ENCODE measurements at regions not wholly inside any gene's neighbourhood (a gene's known extent, or its start where the extent isn't known, plus 50 kb on each side); places are given as distances from the start of the nearest gene placed in this dataset.
A peak's percentile ranks its signal among the peaks of the same experiment; 100 is the strongest.

- H3K4me3 ChIP-seq (ENCODE audit: low read length in 3 of 3): no peak overlapping the region
- H3K9me3 ChIP-seq (ENCODE audit: control insufficient read depth in 2 of 3, insufficient read depth in 1 of 3, low read length in 3 of 3): no peaks in the 10 kb centered on the region
- intact Hi-C loops (cut with DNase I): loop anchor here (10.0 kb wide), 1 partner anchor 527 kb away; no protein-coding TSS in a partner anchor
- H3K9ac ChIP-seq (ENCODE audit: low read length in 3 of 3): no peak overlapping the region
- TF ChIP-seq, protein P1, sequence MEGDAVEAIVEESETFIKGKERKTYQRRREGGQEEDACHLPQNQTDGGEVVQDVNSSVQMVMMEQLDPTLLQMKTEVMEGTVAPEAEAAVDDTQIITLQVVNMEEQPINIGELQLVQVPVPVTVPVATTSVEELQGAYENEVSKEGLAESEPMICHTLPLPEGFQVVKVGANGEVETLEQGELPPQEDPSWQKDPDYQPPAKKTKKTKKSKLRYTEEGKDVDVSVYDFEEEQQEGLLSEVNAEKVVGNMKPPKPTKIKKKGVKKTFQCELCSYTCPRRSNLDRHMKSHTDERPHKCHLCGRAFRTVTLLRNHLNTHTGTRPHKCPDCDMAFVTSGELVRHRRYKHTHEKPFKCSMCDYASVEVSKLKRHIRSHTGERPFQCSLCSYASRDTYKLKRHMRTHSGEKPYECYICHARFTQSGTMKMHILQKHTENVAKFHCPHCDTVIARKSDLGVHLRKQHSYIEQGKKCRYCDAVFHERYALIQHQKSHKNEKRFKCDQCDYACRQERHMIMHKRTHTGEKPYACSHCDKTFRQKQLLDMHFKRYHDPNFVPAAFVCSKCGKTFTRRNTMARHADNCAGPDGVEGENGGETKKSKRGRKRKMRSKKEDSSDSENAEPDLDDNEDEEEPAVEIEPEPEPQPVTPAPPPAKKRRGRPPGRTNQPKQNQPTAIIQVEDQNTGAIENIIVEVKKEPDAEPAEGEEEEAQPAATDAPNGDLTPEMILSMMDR (IDR thresholded peaks at IDR 0.05; ENCODE audit: borderline replicate concordance, extremely low read depth, insufficient read depth): no peak
- H3K27ac ChIP-seq (ENCODE audit: low read depth in 2 of 2, low read length in 2 of 2): peak overlapping the region in 1 of 2 donors; percentile 40
- peaks cover 0 to 7% (median 3%) of the 10 kb centered on the region in 3 donors for H3K4me1 ChIP-seq (ENCODE audit: control insufficient read depth in 2 of 3, insufficient read depth in 2 of 3, low read depth in 1 of 3, low read length in 3 of 3)
- H3K27me3 ChIP-seq (ENCODE audit: control insufficient read depth, insufficient read depth, low read length): no peaks in the 10 kb centered on the region
- no peak for FAIRE-seq
- no peak for DNase-seq
- H3K36me3 ChIP-seq (ENCODE audit: control insufficient read depth in 2 of 3, insufficient read depth in 3 of 3, low read length in 3 of 3): no peaks in the 10 kb centered on the region
Measured at GRCh38 chr3:124552224-124552623, 178.0 kb upstream of the UMPS start.

DNA sequence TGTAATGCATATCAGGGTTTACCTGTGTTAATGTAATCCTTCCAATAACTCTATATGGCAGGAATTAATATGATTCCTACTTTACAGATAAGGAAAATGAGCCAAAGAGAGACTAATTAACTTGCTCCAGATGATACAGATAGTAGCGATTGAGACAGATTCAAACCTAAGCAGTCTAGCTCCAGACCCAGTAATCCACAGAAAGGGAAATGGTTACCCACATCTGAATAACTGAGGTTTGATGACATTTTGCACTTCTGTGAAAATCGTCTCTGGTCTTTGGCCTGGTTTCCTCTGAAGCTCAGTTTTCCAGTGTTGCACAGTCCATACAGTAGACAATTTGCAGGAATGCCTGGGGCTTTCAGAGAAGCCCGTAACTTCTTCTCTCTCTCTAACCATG is 177.1 kb upstream of the UMPS start:
- H3K4me3 ChIP-seq (ENCODE audit: low read length in 3 of 3): no peak overlapping the region
- TF ChIP-seq, protein P1 (IDR thresholded peaks at IDR 0.05; ENCODE audit: borderline replicate concordance, extremely low read depth, insufficient read depth): no peak
- FAIRE-seq (no peak), DNase-seq (no peak)
- H3K4me1 ChIP-seq (ENCODE audit: control insufficient read depth in 2 of 3, insufficient read depth in 2 of 3, low read depth in 1 of 3, low read length in 3 of 3): peaks cover 0 to 7% (median 6%) of the 10 kb centered on the region in 3 donors
- intact Hi-C loops (cut with DNase I): loop anchor here (10.0 kb wide), 1 partner anchor 528 kb away; no protein-coding TSS in a partner anchor
- no peak overlapping the region for H3K9ac ChIP-seq (ENCODE audit: low read length in 3 of 3)
- H3K9me3 ChIP-seq (ENCODE audit: control insufficient read depth in 2 of 3, insufficient read depth in 1 of 3, low read length in 3 of 3): no peaks in the 10 kb centered on the region
- no peak overlapping the region for H3K27ac ChIP-seq (ENCODE audit: low read depth in 2 of 2, low read length in 2 of 2)
- no peaks in the 10 kb centered on the region for H3K27me3 ChIP-seq (ENCODE audit: control insufficient read depth, insufficient read depth, low read length)
- no peaks in the 10 kb centered on the region for H3K36me3 ChIP-seq (ENCODE audit: control insufficient read depth in 2 of 3, insufficient read depth in 3 of 3, low read length in 3 of 3)

DNA sequence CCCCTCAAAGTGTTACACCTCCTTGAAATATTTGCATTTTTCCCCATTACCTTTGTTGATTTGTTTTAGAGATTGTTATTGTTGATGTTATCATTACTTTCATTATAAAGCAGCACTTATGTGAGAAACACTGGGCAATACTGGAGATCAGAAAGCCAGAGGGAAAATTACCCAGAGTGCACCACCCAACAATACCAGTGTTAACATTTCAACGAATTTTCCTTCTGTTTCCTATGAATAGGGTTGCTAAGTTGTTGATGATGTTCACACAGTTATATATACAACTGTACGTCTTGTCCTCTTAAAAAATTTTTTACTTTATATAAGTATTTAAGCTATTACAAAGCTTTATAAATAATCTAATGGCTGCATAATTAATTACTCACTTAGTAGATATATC is 173.6 kb upstream of the UMPS start:
- intact Hi-C loops (cut with DNase I): loop anchor here (10.0 kb wide), 1 partner anchor 532 kb away; no protein-coding TSS in a partner anchor

More for the DNA sequence above, 173.6 kb upstream of the UMPS start:
- FAIRE-seq: no peak
- Histone ChIP-seq H3K9ac (ENCODE audit: low read length in 3 of 3) (no peak overlapping the region), H3K4me1 (ENCODE audit: control insufficient read depth in 2 of 3, insufficient read depth in 2 of 3, low read depth in 1 of 3, low read length in 3 of 3) (peaks cover 0 to 17% (median 15%) of the 10 kb centered on the region in 3 donors), H3K27me3 (ENCODE audit: control insufficient read depth, insufficient read depth, low read length) (no peaks in the 10 kb centered on the region), H3K36me3 (ENCODE audit: control insufficient read depth in 2 of 3, insufficient read depth in 3 of 3, low read length in 3 of 3) (no peaks in the 10 kb centered on the region), H3K4me3 (ENCODE audit: low read length in 3 of 3) (no peak overlapping the region), H3K9me3 (ENCODE audit: control insufficient read depth in 2 of 3, insufficient read depth in 1 of 3, low read length in 3 of 3) (no peaks in the 10 kb centered on the region), H3K27ac (ENCODE audit: low read depth in 2 of 2, low read length in 2 of 2) (no peak overlapping the region)
- TF ChIP-seq, protein P1 (IDR thresholded peaks at IDR 0.05; ENCODE audit: borderline replicate concordance, extremely low read depth, insufficient read depth): no peak
- DNase-seq: no peak
